SK-N-MC (cell line): ENCODE measurements at regions not wholly inside any gene's neighbourhood (a gene's known extent, or its start where the extent isn't known, plus 50 kb on each side); places are given as distances from the start of the nearest gene placed in this dataset.
A peak's percentile ranks its signal among the peaks of the same experiment; 100 is the strongest.

Experiments
- DNase-seq: peaks from one replicate; pipeline ENCODE4 v3.0.0-alpha.2; 2011; ENCODE audit warnings: low read depth, low spot score
- H3K27ac ChIP-seq: fragments of 200-600 bp; sonication (generic); 2 replicates; pipeline ENCODE4 v1.5.1; 2016; ENCODE audit warnings: mixed run types
- H3K36me3 ChIP-seq: fragments of 200-600 bp; sonication (generic); 2 replicates; pipeline ENCODE4 v1.6.1; 2017; ENCODE audit warnings: antibody characterized with exemption, low read length, mixed read lengths; ENCODE audit not compliant: insufficient read depth
- H3K4me3 ChIP-seq: fragments of 200-600 bp; sonication (generic); 2 replicates; pipeline ENCODE4 v1.5.1; 2016
- H3K9ac ChIP-seq: fragments of 200-600 bp; sonication (generic); 2 replicates; pipeline ENCODE4 v1.8.0; 2017; ENCODE audit warnings: mixed run types, mixed read lengths; ENCODE audit not compliant: insufficient read length
- H3K9me3 ChIP-seq: fragments of 200-600 bp; sonication (generic); 2 replicates; pipeline ENCODE4 v1.6.1; 2017; ENCODE audit warnings: low read depth, mild to moderate bottlenecking, antibody characterized with exemption, low read length, moderate library complexity, mixed read lengths
- EZH2 ChIP-seq: fragments of 200-600 bp; sonication (generic); IDR thresholded peaks from one replicate; pipeline ENCODE4 v1.6.1; 2017; ENCODE audit warnings: antibody characterized with exemption
- FOXP2 ChIP-seq: optimal IDR thresholded peaks from 2 replicates; pipeline ENCODE3; 2011; ENCODE audit warnings: mild to moderate bottlenecking, moderate library complexity; ENCODE audit not compliant: insufficient read depth; ENCODE audit errors: extremely low read length, control extremely low read depth
- POLR2AphosphoS5 ChIP-seq: IDR thresholded peaks from 2 replicates; pipeline ENCODE4 v1.6.1; 2012; ENCODE audit warnings: mild to moderate bottlenecking, low read depth, low read length, borderline replicate concordance

- H3K36me3 ChIP-seq = no peaks in the 10 kb centered on the region
- no peak overlapping the region for H3K9ac ChIP-seq
- TF ChIP-seq POLR2AphosphoS5 = no peak
- TF ChIP-seq EZH2 = no peak
- no peak for TF ChIP-seq FOXP2
- DNase-seq = peak; percentile 28
- H3K9me3 ChIP-seq = no peaks in the 10 kb centered on the region
- H3K4me3 ChIP-seq = no peak overlapping the region
- peak overlapping the region; percentile 22; the same call in 1 of the 2 replicates for H3K27ac ChIP-seq
These were observed 129.8 kb downstream of the UGT8 start for GRCh38 chr4:114728426-114728825.

GRCh38 chr4:114729068-114729738, 130.6 kb downstream of the UGT8 start:
- no peaks in the 10 kb centered on the region for H3K9me3 ChIP-seq
- H3K36me3 ChIP-seq = no peaks in the 10 kb centered on the region
- TF ChIP-seq FOXP2 (no peak), EZH2 (no peak), POLR2AphosphoS5 (no peak)
- H3K4me3 ChIP-seq = no peak overlapping the region
- no peak overlapping the region; the same call in 1 of the 2 replicates for H3K27ac ChIP-seq
- no peak overlapping the region for H3K9ac ChIP-seq
- no peak for DNase-seq

GRCh38 chr4:114734594-114734993, 136.0 kb downstream of the UGT8 start:
- Histone ChIP-seq H3K27ac (no peak overlapping the region), H3K9ac (no peak overlapping the region), H3K9me3 (no peaks in the 10 kb centered on the region), H3K36me3 (no peaks in the 10 kb centered on the region), H3K4me3 (no peak overlapping the region)
- TF ChIP-seq EZH2 (no peak), POLR2AphosphoS5 (no peak), FOXP2 (no peak)
- DNase-seq = no peak

GRCh38 chr4:114752391-114753165, 154.0 kb downstream of the UGT8 start:
- no peak overlapping the region for H3K9ac ChIP-seq
- DNase-seq = no peak
- no peak overlapping the region for H3K27ac ChIP-seq
- H3K4me3 ChIP-seq = no peak overlapping the region
- no peak for TF ChIP-seq POLR2AphosphoS5
- TF ChIP-seq EZH2 = no peak
- TF ChIP-seq FOXP2 = no peak
- H3K9me3 ChIP-seq = no peaks in the 10 kb centered on the region
- H3K36me3 ChIP-seq = no peaks in the 10 kb centered on the region

GRCh38 chr4:114754616-114755015, 156.0 kb downstream of the UGT8 start:
- DNase-seq = no peak
- H3K9ac ChIP-seq = no peak overlapping the region
- H3K27ac ChIP-seq = no peak overlapping the region
- no peaks in the 10 kb centered on the region for H3K36me3 ChIP-seq
- no peak for TF ChIP-seq FOXP2
- TF ChIP-seq EZH2 = no peak
- no peak for TF ChIP-seq POLR2AphosphoS5
- no peak overlapping the region for H3K4me3 ChIP-seq
- H3K9me3 ChIP-seq = no peaks in the 10 kb centered on the region

GRCh38 chr4:114758066-114758465, 159.5 kb downstream of the UGT8 start:
- Histone ChIP-seq H3K9me3 (no peaks in the 10 kb centered on the region), H3K27ac (no peak overlapping the region), H3K36me3 (no peaks in the 10 kb centered on the region), H3K9ac (no peak overlapping the region), H3K4me3 (no peak overlapping the region)
- no peak for DNase-seq
- no peak for TF ChIP-seq POLR2AphosphoS5
- no peak for TF ChIP-seq EZH2
- TF ChIP-seq FOXP2 = no peak

DNA sequence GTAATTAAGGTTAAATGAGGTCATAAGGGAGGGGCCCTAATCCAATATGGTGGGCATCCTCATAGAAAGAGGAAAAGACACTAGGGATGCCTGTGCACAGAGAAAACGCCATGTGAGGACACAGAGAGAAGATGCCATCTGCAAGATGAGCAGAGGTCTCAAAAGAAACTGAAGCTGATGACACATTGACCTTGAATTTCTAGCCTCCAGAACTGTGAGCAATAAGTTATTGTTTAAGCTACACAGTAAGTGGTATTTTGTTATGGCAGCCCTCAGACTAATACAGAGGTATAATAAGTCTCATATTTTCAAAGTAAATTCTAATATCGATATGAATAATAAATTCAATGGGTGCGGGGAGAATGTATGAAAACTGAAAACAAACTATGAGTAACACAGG, 169.9 kb downstream of the UGT8 start:
- Histone ChIP-seq H3K36me3 (no peaks in the 10 kb centered on the region), H3K9me3 (no peaks in the 10 kb centered on the region), H3K27ac (no peak overlapping the region), H3K9ac (no peak overlapping the region), H3K4me3 (no peak overlapping the region)
- no peak for TF ChIP-seq FOXP2
- no peak for TF ChIP-seq POLR2AphosphoS5
- TF ChIP-seq EZH2 = no peak
- DNase-seq = no peak

DNA sequence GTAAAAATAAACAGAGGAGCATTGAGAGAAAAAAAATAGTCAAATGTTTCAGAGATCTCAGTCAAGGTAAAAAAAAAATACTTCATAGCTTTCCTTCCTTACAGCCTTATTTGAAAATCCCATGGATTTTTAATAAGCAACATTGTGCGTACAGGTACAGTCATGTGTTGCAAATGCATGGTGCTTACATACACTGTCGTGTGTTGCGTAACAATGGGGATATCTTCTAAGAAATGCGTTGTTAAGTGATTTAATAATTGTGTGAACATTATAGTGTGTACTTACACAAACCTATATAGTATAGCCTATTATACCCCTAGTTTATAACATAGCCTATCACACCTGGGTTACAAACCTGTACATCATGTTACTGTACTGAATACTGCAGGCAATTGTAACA, 172.0 kb downstream of the UGT8 start:
- no peak for TF ChIP-seq POLR2AphosphoS5
- no peak for TF ChIP-seq EZH2
- TF ChIP-seq FOXP2 = no peak
- Histone ChIP-seq H3K9me3 (no peaks in the 10 kb centered on the region), H3K4me3 (no peak overlapping the region), H3K36me3 (no peaks in the 10 kb centered on the region), H3K27ac (no peak overlapping the region), H3K9ac (no peak overlapping the region)
- DNase-seq = no peak
